A549 (cell line): ENCODE measurements at regions not wholly inside any gene's neighbourhood (a gene's known extent, or its start where the extent isn't known, plus 50 kb on each side); places are given as distances from the start of the nearest gene placed in this dataset.
A peak's percentile ranks its signal among the peaks of the same experiment; 100 is the strongest.

Experiments used
- ATAC-seq, 2 experiments: fragments of 200-7000 bp in 1 of 2; fragments of >200 bp in 1 of 2; cut with Nextera tagmentation in 1 of 2; cut with Tn5 transposase in 1 of 2; 3 replicates each; pipeline versions ENCODE4 v1.8.0 to v1.9.1; 2018 to 2020; ENCODE audit warnings: mild to moderate bottlenecking in 1 of 2, moderate library complexity in 1 of 2
- CTCF ChIA-PET: fragments of 300-600 bp; sonication (Branson Sonifier 250); formaldehyde crosslinking; extraction: SDS; loops from one replicate; lab custom pipeline; 2021; ENCODE audit warnings: antibody characterized with exemption, inconsistent platforms; lab: Yijun Ruan, JAX
- POLR2A ChIA-PET: fragments of 350-600 bp; formaldehyde crosslinking; extraction: SDS; loops from one replicate; lab custom pipeline; 2021; ENCODE audit warnings: antibody characterized with exemption, inconsistent platforms; lab: Yijun Ruan, JAX
- DNase-seq, 2 experiments: peaks; one replicate each; pipeline versions ENCODE4 v3.0.0 to v3.0.0-alpha.2; 2011 to 2016; ENCODE audit warnings: low read depth in 1 of 2, low spot score in 1 of 2
- FAIRE-seq: peaks from 2 replicates; lab custom pipeline; 2011; peaks lifted over from hg19 to GRCh38; lab: Jason Lieb, UNC
- H3K27ac ChIP-seq, 2 experiments: fragments of >200 bp; sonication (Bioruptor Twin); formaldehyde crosslinking; 3 replicates each; pipeline ENCODE4 v1.5.1; 2016 to 2017
- H3K4me1 ChIP-seq: fragments of >200 bp; sonication (Bioruptor Twin); formaldehyde crosslinking; 3 replicates; pipeline ENCODE4 v1.6.1; 2016
- H3K4me2 ChIP-seq: fragments of >200 bp; sonication (Bioruptor Twin); formaldehyde crosslinking; 3 replicates; pipeline ENCODE4 v1.6.1; 2016
- H3K4me3 ChIP-seq: fragments of >200 bp; sonication (Bioruptor Twin); formaldehyde crosslinking; 3 replicates; pipeline ENCODE4 v1.5.1; 2016
- H3K9me3 ChIP-seq: fragments of >200 bp; sonication (Bioruptor Twin); formaldehyde crosslinking; 3 replicates; pipeline ENCODE4 v1.6.1; 2016
- CBX2 ChIP-seq: fragments of 200-600 bp; sonication (generic); IDR thresholded peaks from 2 replicates; pipeline ENCODE4 v1.6.1; 2016; ENCODE audit warnings: low read depth, mild to moderate bottlenecking, borderline replicate concordance
- CEBPB ChIP-seq, 2 experiments: fragments of >200 bp in 1 of 2; sonication (Bioruptor Twin) in 1 of 2; formaldehyde crosslinking in 1 of 2; IDR thresholded peaks; 2 replicates each; pipeline ENCODE4 v1.6.1; 2012 to 2016
- EP300 ChIP-seq, 2 experiments: fragments of >200 bp; sonication (Bioruptor Twin); formaldehyde crosslinking; IDR thresholded peaks; 2 replicates in 1 of 2; 3 replicates in 1 of 2; pipeline ENCODE4 v1.6.1; 2016 to 2017
- FOSB ChIP-seq: fragments of 250-450 bp; sonication (Bioruptor Pico); IDR thresholded peaks from 2 replicates; pipeline ENCODE4 v1.5.0; 2020; ENCODE audit warnings: mild to moderate bottlenecking, moderate library complexity
- FOSL2 ChIP-seq, 2 experiments: fragments of 450-650 bp in 1 of 2; fragments of >200 bp in 1 of 2; sonication (Bioruptor Twin) in 1 of 2; formaldehyde crosslinking; IDR thresholded peaks; 2 replicates each; pipeline versions ENCODE4 v1.5.0 to v1.6.1; 2016 to 2020; ENCODE audit warnings: mild to moderate bottlenecking in 1 of 2, moderate library complexity in 1 of 2
- GATA3 ChIP-seq: IDR thresholded peaks from 2 replicates; pipeline ENCODE4 v1.6.1; 2012; ENCODE audit warnings: borderline replicate concordance
- JUNB ChIP-seq: fragments of >200 bp; sonication (Bioruptor Twin); formaldehyde crosslinking; IDR thresholded peaks from 2 replicates; pipeline ENCODE4 v1.6.1; 2016
- MAFK ChIP-seq: fragments of 450-650 bp; IDR thresholded peaks from 2 replicates; pipeline ENCODE4 v1.6.1; 2014; ENCODE audit not compliant: partially characterized antibody
- NFE2L2 ChIP-seq: fragments of 150-350 bp; conservative IDR thresholded peaks from 2 replicates; pipeline ENCODE4 v1.6.1; 2014; ENCODE audit warnings: low read length
- PHF8 ChIP-seq: fragments of 200-600 bp; sonication (generic); IDR thresholded peaks from 2 replicates; pipeline ENCODE4 v1.6.1; 2016; ENCODE audit warnings: low read depth, mild to moderate bottlenecking, antibody characterized with exemption, moderate library complexity, borderline replicate concordance
- POLR2A ChIP-seq: IDR thresholded peaks from 2 replicates; pipeline ENCODE4 v1.6.1; 2012; ENCODE audit warnings: mild to moderate bottlenecking, low read length
- RCOR1 ChIP-seq: fragments of 150-350 bp; IDR thresholded peaks from 2 replicates; pipeline ENCODE4 v1.6.1; 2014; ENCODE audit warnings: antibody characterized with exemption, low read length, low read depth
- SREBF2 ChIP-seq: fragments of 450-650 bp; IDR thresholded peaks from 2 replicates; pipeline ENCODE4 v1.6.1; 2014; ENCODE audit warnings: mild to moderate bottlenecking, moderate library complexity
- ZC3H11A ChIP-seq: fragments of 450-650 bp; IDR thresholded peaks from 2 replicates; pipeline ENCODE4 v1.6.1; 2014; ENCODE audit warnings: antibody characterized with exemption, mild to moderate bottlenecking
- ZNF302 ChIP-seq: fragments of 250-450 bp; sonication (Bioruptor Pico); IDR thresholded peaks from 2 replicates; pipeline ENCODE4 v1.9.0; 2021; ENCODE audit warnings: inconsistent platforms, mild to moderate bottlenecking, moderate library complexity
- WGBS: methylation state at CpG from one replicate; pipeline ENCODE4 v1.1.6; 2017; ENCODE audit errors: missing lambda C conversion rate; 5-methylcytosine and 5-hydroxymethylcytosine counted together
- TF ChIP-seq, protein P1 (sequence below): IDR thresholded peaks from 2 replicates; pipeline ENCODE4 v1.6.1; 2012; ENCODE audit warnings: low read depth, borderline replicate concordance
- TF ChIP-seq, protein P2 (sequence below): fragments of 150-350 bp; IDR thresholded peaks from 2 replicates; pipeline ENCODE4 v1.6.1; 2014; ENCODE audit warnings: low read depth, mild to moderate bottlenecking, low read length
- TF ChIP-seq, protein P3 (sequence below): fragments of 200-600 bp; sonication (generic); IDR thresholded peaks from 2 replicates; pipeline ENCODE4 v1.6.1; 2016; ENCODE audit warnings: antibody characterized with exemption, mild to moderate bottlenecking, moderate library complexity

DNA sequence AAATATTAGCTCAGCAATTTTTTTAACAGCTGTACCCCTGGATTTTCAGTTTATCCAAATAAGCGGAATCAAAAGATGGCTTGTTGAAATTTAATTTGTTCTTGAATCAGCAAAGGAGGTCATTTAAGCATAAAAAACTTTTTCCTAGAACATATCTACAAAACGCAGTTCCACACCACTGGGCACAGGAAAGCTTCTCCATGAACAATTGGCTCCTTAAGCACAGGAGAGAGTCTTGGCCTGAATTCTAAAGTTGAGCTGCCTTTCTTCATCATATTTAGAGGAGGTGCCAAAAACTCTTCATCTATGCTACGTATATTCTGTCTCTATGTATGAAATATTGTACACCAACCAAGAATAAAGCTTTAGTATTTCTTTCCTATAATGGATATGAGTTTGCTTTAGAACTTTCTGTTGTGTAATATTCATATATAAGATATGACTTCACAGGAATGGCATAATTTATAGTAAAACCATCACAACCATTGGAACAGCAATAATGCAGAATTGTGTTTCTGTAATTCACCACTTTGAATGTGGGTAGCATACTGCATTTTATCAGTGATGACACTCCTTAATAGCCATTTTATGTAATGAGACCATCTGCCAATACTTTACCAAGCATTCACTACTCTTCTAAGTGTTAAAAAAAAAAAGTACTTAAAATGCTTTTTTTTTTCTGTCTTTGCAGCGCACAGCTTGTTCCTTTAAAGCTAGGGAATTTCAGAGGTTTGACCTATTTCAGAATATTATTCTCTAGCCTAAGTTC is 263.7 kb downstream of the SLITRK6 start:
- Histone ChIP-seq H3K9me3 (no peaks in the 10 kb centered on the region), H3K4me2 (no peak overlapping the region), H3K4me3 (no peak overlapping the region), H3K27ac (no peak overlapping the region), H3K4me1 (no peaks in the 10 kb centered on the region)
- no peak for FAIRE-seq
- POLR2A ChIA-PET: no interaction called here
- no peak for DNase-seq
- CTCF ChIA-PET: no interaction called here
- WGBS: 86% methylated on average over 4 of the region's 4 CpGs
- TF ChIP-seq ZC3H11A: no peak
- ATAC-seq: no peak

DNA sequence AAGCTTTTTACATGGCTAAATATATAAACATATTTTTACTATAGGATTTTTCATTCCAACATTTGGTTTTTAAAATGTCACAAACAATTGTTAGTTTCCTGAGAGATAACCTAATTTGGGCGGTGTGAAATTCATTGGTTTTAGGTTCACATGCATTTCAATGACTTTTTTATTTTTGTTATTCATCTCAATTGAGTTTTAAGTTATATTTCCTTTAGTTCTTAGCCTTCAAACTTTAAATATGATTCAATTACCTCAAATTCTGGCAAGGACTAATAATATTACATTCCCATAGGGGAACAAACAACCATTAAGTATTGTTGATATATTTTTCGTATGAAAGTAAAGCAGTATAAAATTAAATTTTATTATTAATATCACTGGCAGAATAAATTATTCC is 265.3 kb downstream of the SLITRK6 start:
- POLR2A ChIA-PET: no interaction called here
- no peak overlapping the region for H3K4me2 ChIP-seq
- TF ChIP-seq POLR2A (no peak), SREBF2 (no peak), EP300 (IDR thresholded peaks at IDR 0.05) (no peak), ZNF302 (CRISPR knock-in tag) (no peak)
- H3K4me3 ChIP-seq: no peak overlapping the region
- peaks cover 11% of the 10 kb centered on the region; the same call in 2 of the 3 replicates for H3K4me1 ChIP-seq
- ATAC-seq (no peak), FAIRE-seq (no peak), DNase-seq (no peak)
- CTCF ChIA-PET: no interaction called here
- 84% methylated on average over 2 of the region's 2 CpGs for WGBS
- no peaks in the 10 kb centered on the region for H3K9me3 ChIP-seq
- no peak overlapping the region for H3K27ac ChIP-seq

DNA sequence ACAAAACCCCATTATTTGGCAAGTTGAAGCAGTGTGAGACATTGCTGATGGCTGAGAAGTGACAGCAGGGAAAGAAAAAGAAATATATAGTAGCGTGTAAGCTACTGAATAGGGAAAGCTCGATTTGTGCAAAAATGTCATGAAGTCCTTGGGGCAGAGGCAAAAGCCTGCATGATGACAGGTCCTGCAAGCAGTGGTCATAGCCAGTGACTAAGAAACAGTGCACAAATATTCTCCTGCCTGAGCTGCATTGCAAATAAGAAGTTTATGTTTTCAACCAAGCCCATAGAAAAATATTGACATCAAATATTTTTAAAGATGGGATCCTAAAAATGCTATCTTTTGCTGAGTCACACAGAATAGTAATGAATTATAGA is 270.0 kb downstream of the SLITRK6 start:
- no peak overlapping the region for H3K4me3 ChIP-seq
- H3K4me2 ChIP-seq: peak overlapping the region; percentile 57
- ATAC-seq (peak; percentile 55 to 76; a peak in 3 of 6 replicates), DNase-seq (peak in 1 of 2 experiments; percentile 22), FAIRE-seq (no peak)
- peaks cover 20% of the 10 kb centered on the region; the same call in 2 of the 3 replicates for H3K4me1 ChIP-seq
- POLR2A ChIA-PET: no interaction called here
- WGBS: 35% methylated on average over 2 of the region's 2 CpGs
- CTCF ChIA-PET: interaction anchor here (0.6 kb wide), 1 partner anchor 262 kb away, joined by 3 read pairs; no protein-coding TSS in a partner anchor
- H3K27ac ChIP-seq: peak overlapping the region; percentile 55 to 59; a peak in 5 of 6 replicates
- H3K9me3 ChIP-seq: no peaks in the 10 kb centered on the region
- TF ChIP-seq GATA3: no peak
- peak; percentile 19 for TF ChIP-seq MAFK

DNA sequence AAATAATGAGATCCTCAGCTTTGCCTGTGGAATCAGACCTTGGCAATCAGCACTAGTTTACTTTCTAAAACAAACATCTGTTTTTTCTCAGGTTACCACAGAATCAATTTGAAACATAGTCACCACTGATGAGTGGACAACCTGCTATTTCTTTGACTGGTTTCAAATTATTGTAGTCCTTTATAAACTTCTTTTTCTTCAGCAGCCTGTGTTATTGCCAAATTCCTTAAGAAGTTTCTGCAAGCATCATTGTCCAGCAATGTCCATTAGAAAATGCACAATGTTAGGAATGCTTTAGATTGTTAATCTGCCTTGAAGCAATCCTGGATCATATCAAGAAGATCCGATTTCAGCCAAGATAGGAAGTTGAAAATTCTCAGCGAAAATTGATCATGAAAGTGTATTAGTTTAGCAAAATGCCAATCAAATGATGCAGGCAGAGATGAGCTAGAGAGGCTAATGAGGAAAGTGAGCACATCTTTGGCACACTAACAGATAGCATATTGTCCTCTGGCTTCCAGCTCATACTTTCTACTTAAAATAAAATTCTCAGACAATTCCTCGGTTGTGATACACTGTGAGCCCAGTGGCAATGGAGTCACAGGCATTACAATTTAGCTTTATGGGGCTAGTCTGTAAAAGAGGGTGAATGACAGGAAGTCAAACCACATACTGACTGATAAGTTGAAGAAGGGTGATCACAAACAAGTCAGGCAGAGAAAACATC is 270.6 kb downstream of the SLITRK6 start:
- no peak overlapping the region for H3K4me3 ChIP-seq
- CTCF ChIA-PET: interaction anchor here (0.6 kb wide), 1 partner anchor 262 kb away, joined by 3 read pairs; no protein-coding TSS in a partner anchor
- H3K9me3 ChIP-seq: no peaks in the 10 kb centered on the region
- peak in 1 of 2 experiments; percentile 59 for DNase-seq
- H3K4me1 ChIP-seq: peaks cover 20% of the 10 kb centered on the region; the same call in 2 of the 3 replicates
- peak overlapping the region; percentile 57 for H3K4me2 ChIP-seq
- TF ChIP-seq JUNB (peak; percentile 31; the same call in 1 of the 2 replicates), PHF8 (no peak), FOSL2 (IDR thresholded peaks at IDR 0.05) (0 out of 2 replicates have a peak, but pooled peaks have one; percentile 23), FOSL2 (CRISPR knock-in tag; IDR thresholded peaks at IDR 0.05) (peak; percentile 51), EP300 (IDR thresholded peaks at IDR 0.05) (peak in 1 of 2 experiments; percentile 24; a peak in 1 of 5 replicates), CEBPB (IDR thresholded peaks at IDR 0.05) (0 out of 4 replicates have a peak, but pooled peaks of 1 of the 2 experiments have one; percentile 31), GATA3 (peak; percentile 90)
- TF ChIP-seq, all 56 proteins: peak for 5
- POLR2A ChIA-PET: no interaction called here
- WGBS: 4% methylated on average over 3 of the region's 3 CpGs
- FAIRE-seq (no peak), ATAC-seq (peak; percentile 39 to 60; a peak in 3 of 6 replicates)
- H3K27ac ChIP-seq: peak overlapping the region; percentile 55 to 59; a peak in 5 of 6 replicates

DNA sequence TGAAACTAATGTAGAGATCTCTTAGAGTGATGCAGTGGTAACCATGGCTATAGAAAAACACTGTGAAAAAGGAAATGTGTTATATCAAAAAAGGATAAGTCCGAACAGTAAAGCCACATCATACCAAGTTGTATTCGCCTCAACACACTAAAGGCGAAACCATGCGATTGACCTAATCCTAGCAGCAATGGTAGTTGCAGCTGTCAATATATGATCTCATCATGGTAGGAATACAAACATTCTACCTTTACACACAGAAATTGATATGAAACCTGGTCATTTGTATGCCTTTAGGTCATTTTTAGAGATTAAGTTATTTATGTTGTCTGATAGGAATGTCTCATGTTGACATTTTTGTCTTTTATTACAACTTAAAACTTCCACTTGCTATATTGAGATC is 271.9 kb downstream of the SLITRK6 start:
- H3K9me3 ChIP-seq: no peaks in the 10 kb centered on the region
- 93% methylated on average over 4 of the region's 4 CpGs for WGBS
- ATAC-seq (no peak), DNase-seq (no peak), FAIRE-seq (no peak)
- ChIA-PET POLR2A (no interaction called here), CTCF (no interaction called here)
- no peak overlapping the region for H3K4me2 ChIP-seq
- no peak overlapping the region for H3K4me3 ChIP-seq
- no peak overlapping the region; a peak in 1 of 6 replicates for H3K27ac ChIP-seq
- peaks cover 20% of the 10 kb centered on the region; the same call in 2 of the 3 replicates for H3K4me1 ChIP-seq
- TF ChIP-seq CBX2: no peak
- no peak for TF ChIP-seq NFE2L2
- TF ChIP-seq, protein P1, sequence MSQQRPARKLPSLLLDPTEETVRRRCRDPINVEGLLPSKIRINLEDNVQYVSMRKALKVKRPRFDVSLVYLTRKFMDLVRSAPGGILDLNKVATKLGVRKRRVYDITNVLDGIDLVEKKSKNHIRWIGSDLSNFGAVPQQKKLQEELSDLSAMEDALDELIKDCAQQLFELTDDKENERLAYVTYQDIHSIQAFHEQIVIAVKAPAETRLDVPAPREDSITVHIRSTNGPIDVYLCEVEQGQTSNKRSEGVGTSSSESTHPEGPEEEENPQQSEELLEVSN: no peak
- TF ChIP-seq FOSB (CRISPR knock-in tag): no peak
- no peak for TF ChIP-seq RCOR1
- TF ChIP-seq, protein P2, sequence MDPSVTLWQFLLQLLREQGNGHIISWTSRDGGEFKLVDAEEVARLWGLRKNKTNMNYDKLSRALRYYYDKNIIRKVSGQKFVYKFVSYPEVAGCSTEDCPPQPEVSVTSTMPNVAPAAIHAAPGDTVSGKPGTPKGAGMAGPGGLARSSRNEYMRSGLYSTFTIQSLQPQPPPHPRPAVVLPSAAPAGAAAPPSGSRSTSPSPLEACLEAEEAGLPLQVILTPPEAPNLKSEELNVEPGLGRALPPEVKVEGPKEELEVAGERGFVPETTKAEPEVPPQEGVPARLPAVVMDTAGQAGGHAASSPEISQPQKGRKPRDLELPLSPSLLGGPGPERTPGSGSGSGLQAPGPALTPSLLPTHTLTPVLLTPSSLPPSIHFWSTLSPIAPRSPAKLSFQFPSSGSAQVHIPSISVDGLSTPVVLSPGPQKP: no peak
- TF ChIP-seq, protein P3, sequence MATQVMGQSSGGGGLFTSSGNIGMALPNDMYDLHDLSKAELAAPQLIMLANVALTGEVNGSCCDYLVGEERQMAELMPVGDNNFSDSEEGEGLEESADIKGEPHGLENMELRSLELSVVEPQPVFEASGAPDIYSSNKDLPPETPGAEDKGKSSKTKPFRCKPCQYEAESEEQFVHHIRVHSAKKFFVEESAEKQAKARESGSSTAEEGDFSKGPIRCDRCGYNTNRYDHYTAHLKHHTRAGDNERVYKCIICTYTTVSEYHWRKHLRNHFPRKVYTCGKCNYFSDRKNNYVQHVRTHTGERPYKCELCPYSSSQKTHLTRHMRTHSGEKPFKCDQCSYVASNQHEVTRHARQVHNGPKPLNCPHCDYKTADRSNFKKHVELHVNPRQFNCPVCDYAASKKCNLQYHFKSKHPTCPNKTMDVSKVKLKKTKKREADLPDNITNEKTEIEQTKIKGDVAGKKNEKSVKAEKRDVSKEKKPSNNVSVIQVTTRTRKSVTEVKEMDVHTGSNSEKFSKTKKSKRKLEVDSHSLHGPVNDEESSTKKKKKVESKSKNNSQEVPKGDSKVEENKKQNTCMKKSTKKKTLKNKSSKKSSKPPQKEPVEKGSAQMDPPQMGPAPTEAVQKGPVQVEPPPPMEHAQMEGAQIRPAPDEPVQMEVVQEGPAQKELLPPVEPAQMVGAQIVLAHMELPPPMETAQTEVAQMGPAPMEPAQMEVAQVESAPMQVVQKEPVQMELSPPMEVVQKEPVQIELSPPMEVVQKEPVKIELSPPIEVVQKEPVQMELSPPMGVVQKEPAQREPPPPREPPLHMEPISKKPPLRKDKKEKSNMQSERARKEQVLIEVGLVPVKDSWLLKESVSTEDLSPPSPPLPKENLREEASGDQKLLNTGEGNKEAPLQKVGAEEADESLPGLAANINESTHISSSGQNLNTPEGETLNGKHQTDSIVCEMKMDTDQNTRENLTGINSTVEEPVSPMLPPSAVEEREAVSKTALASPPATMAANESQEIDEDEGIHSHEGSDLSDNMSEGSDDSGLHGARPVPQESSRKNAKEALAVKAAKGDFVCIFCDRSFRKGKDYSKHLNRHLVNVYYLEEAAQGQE: no peak
